AG04450 (cell line): ENCODE measurements at regions not wholly inside any gene's neighbourhood (a gene's known extent, or its start where the extent isn't known, plus 50 kb on each side); places are given as distances from the start of the nearest gene placed in this dataset.

ENCODE experiments used
- CTCF ChIA-PET: fragments of 300-600, 350-600 bp; formaldehyde crosslinking; extraction: SDS; loops from one replicate; lab custom pipeline; 2022; ENCODE audit warnings: antibody characterized with exemption, inconsistent platforms; lab: Charles Lee
- POLR2A ChIA-PET: fragments of 350-600 bp; formaldehyde crosslinking; extraction: SDS; loops from one replicate; lab custom pipeline; 2021; ENCODE audit warnings: antibody characterized with exemption, inconsistent platforms; lab: Yijun Ruan, JAX
- DNase-seq: peaks from one replicate; pipeline ENCODE4 v3.0.0-alpha.2; 2011; ENCODE audit warnings: low read depth, low spot score
- H3K27ac ChIP-seq: one replicate; pipeline ENCODE4 v1.5.1; 2012; ENCODE audit warnings: low read depth, low read length, control low read depth
- H3K27me3 ChIP-seq: one replicate; pipeline ENCODE4 v1.6.0; 2012; ENCODE audit warnings: low read length; ENCODE audit not compliant: control insufficient read depth, insufficient read depth
- H3K4me3 ChIP-seq: 2 replicates; pipeline ENCODE4 v1.5.1; 2011; ENCODE audit warnings: mild to moderate bottlenecking, low read depth, low read length, control low read depth
- H3K9me3 ChIP-seq: 2 replicates; pipeline ENCODE4 v1.5.1; 2012; ENCODE audit warnings: low read length; ENCODE audit not compliant: control insufficient read depth, insufficient read depth
- CTCF ChIP-seq: IDR thresholded peaks from 2 replicates; pipeline ENCODE4 v1.5.1; 2011; ENCODE audit warnings: low read depth, low read length, control low read depth, inconsistent platforms

- no peak for DNase-seq
- no peak for TF ChIP-seq CTCF
- Histone ChIP-seq H3K27me3 (peaks cover 64% of the 10 kb centered on the region), H3K4me3 (no peak overlapping the region), H3K9me3 (peaks cover 5% of the 10 kb centered on the region; the same call in 1 of the 2 replicates), H3K27ac (no peak overlapping the region)
- ChIA-PET POLR2A (interaction anchor here (0.5 kb wide), 1 partner anchor 471 kb away, joined by 4 read pairs; no protein-coding TSS in a partner anchor), CTCF (interaction anchor here (0.6 to 10.2 kb wide), 7 partner anchors 16 to 605 kb away, joined by 3 to 154 read pairs (median 3); no protein-coding TSS in a partner anchor)
These were observed 51.1 kb upstream of the TMEM33 start for GRCh38 chr4:41883988-41884734.

- peak; percentile 97 for TF ChIP-seq CTCF
- DNase-seq: no peak
- POLR2A ChIA-PET: no interaction called here
- CTCF ChIA-PET: interaction anchor here (0.6 to 10.2 kb wide), 17 partner anchors 8 to 603 kb away, joined by 3 to 154 read pairs (median 3); no protein-coding TSS in a partner anchor
- H3K27me3 ChIP-seq: peaks cover 77% of the 10 kb centered on the region
- peaks cover 9% of the 10 kb centered on the region; the same call in 1 of the 2 replicates for H3K9me3 ChIP-seq
- H3K4me3 ChIP-seq: no peak overlapping the region
- H3K27ac ChIP-seq: no peak overlapping the region
These were observed 52.4 kb upstream of the TMEM33 start for GRCh38 chr4:41882625-41883347.

DNA sequence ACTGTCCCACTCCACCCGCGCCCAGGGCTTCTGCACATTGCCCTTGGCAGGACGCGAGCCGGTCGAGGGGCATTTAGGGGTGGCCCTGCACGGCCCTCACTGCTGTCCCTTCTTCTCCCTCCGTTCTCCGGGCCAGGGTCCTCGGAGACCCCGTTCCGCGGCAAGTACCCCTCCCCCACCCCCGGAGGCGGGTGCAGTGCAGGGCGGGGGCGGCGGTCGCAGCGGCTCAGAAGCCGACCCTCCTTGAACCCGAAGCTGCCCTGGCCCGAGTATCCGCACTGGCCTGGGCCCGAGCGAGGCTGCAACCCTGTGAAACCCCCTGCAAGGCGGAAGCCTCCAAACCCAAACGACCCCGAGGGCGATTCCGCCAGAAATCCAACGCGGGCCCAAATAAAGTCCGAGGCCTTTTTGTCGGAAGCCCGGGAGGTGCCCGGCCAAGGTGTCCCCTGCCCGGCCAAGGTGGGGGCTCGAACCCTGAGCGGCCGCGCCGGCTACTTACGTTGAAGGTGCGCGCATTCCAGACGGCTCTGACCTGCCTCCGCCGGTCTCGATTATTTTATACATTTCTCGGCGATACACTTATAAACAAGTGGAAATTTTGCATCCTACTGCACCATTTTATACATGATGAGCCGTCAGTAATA is 53.1 kb upstream of the TMEM33 start:
- ChIA-PET POLR2A (no interaction called here), CTCF (interaction anchor here (1.0 to 10.2 kb wide), 6 partner anchors 7 to 541 kb away, joined by 3 to 154 read pairs (median 5); no protein-coding TSS in a partner anchor)
- Histone ChIP-seq H3K27me3 (peaks cover 82% of the 10 kb centered on the region), H3K27ac (no peak overlapping the region), H3K4me3 (no peak overlapping the region), H3K9me3 (peaks cover 9% of the 10 kb centered on the region; the same call in 1 of the 2 replicates)
- no peak for DNase-seq
- TF ChIP-seq CTCF: no peak

- CTCF ChIA-PET: interaction anchor here (2.5 kb wide), 1 partner anchor 188 kb away, joined by 16 read pairs; no protein-coding TSS in a partner anchor
- no peak for TF ChIP-seq CTCF
- H3K27me3 ChIP-seq: peaks cover 83% of the 10 kb centered on the region
These were observed 54.1 kb upstream of the TMEM33 start for GRCh38 chr4:41880840-41881831.

More at GRCh38 chr4:41880840-41881831, 54.1 kb upstream of the TMEM33 start:
- POLR2A ChIA-PET: no interaction called here
- H3K27ac ChIP-seq: no peak overlapping the region
- peaks cover 9% of the 10 kb centered on the region; the same call in 1 of the 2 replicates for H3K9me3 ChIP-seq
- H3K4me3 ChIP-seq: 0 out of 2 replicates have a peak overlapping the region, but pooled peaks have one; percentile 12
- DNase-seq: no peak
